Mesendoderm (in vitro differentiated cells): ENCODE measurements at regions not wholly inside any gene's neighbourhood (a gene's known extent, or its start where the extent isn't known, plus 50 kb on each side); places are given as distances from the start of the nearest gene placed in this dataset.

Experiments used
- DNase-seq: peaks from one replicate; pipeline ENCODE4 v3.0.0; 2013
- H2AK5ac ChIP-seq: 2 replicates; pipeline ENCODE4 v1.6.1; 2013; ENCODE audit warnings: low read length, inconsistent platforms
- H2BK120ac ChIP-seq: 2 replicates; pipeline ENCODE4 v1.6.1; 2013; ENCODE audit warnings: low read depth, mild to moderate bottlenecking, low read length, moderate library complexity, mixed read lengths
- H2BK15ac ChIP-seq: replicated peaks from 2 replicates; pipeline ENCODE4 v1.6.1; 2013; ENCODE audit warnings: low read depth, mild to moderate bottlenecking, moderate library complexity
- H2BK5ac ChIP-seq: 2 replicates; pipeline ENCODE4 v1.6.1; 2013; ENCODE audit warnings: low read length, inconsistent platforms
- H3K18ac ChIP-seq: 2 replicates; pipeline ENCODE4 v1.6.1; 2013; ENCODE audit warnings: mild to moderate bottlenecking, low read length, mixed read lengths
- H3K23ac ChIP-seq: one replicate; pipeline ENCODE4 v1.6.1; 2013; ENCODE audit warnings: low read length
- H3K27ac ChIP-seq: 2 replicates; pipeline ENCODE4 v1.5.1; 2013; ENCODE audit warnings: low read depth, mild to moderate bottlenecking, inconsistent platforms, low read length, moderate library complexity
- H3K27me3 ChIP-seq: 2 replicates; pipeline ENCODE4 v1.6.1; 2013; ENCODE audit warnings: low read length, control low read depth, mild to moderate bottlenecking, inconsistent platforms; ENCODE audit not compliant: insufficient read depth, poor library complexity
- H3K36me3 ChIP-seq: 2 replicates; pipeline ENCODE4 v1.6.1; 2013; ENCODE audit warnings: low read length, inconsistent platforms; ENCODE audit not compliant: control insufficient read depth, insufficient read depth
- H3K4ac ChIP-seq: one replicate; pipeline ENCODE4 v1.6.1; 2013; ENCODE audit warnings: low read depth, mild to moderate bottlenecking, low read length, moderate library complexity
- H3K4me1 ChIP-seq: 2 replicates; pipeline ENCODE4 v1.6.1; 2013; ENCODE audit warnings: low read depth, low read length, inconsistent platforms; ENCODE audit not compliant: control insufficient read depth
- H3K4me2 ChIP-seq: 2 replicates; pipeline ENCODE4 v1.6.1; 2013; ENCODE audit warnings: low read length
- H3K4me3 ChIP-seq: 2 replicates; pipeline ENCODE4 v1.5.1; 2013; ENCODE audit warnings: mild to moderate bottlenecking, low read length
- H3K56ac ChIP-seq: one replicate; pipeline ENCODE4 v1.6.1; 2013; ENCODE audit warnings: low read length
- H3K79me1 ChIP-seq: 2 replicates; pipeline ENCODE4 v1.6.1; 2013; ENCODE audit warnings: low read length, inconsistent platforms
- H3K79me2 ChIP-seq: 2 replicates; pipeline ENCODE4 v1.6.1; 2013; ENCODE audit warnings: mild to moderate bottlenecking, low read length; ENCODE audit not compliant: control insufficient read depth, insufficient read depth
- H3K9ac ChIP-seq: 2 replicates; pipeline ENCODE4 v1.6.1; 2013; ENCODE audit warnings: low read length, inconsistent platforms
- H4K5ac ChIP-seq: one replicate; pipeline ENCODE4 v1.6.1; 2013; ENCODE audit warnings: low read length
- H4K8ac ChIP-seq: one replicate; pipeline ENCODE4 v1.6.1; 2013; ENCODE audit warnings: low read depth, mild to moderate bottlenecking, control low read depth, low read length, moderate library complexity
- WGBS: extraction: QIAGEN DNeasy Blood & Tissue Kit; methylation state at CpG from one replicate; pipeline ENCODE4 v1.1.7; 2013; ENCODE audit warnings: low lambda C conversion rate, missing lambda C conversion rate; ENCODE audit not compliant: insufficient coverage; ENCODE audit errors: extremely low coverage; 5-methylcytosine and 5-hydroxymethylcytosine counted together

DNA sequence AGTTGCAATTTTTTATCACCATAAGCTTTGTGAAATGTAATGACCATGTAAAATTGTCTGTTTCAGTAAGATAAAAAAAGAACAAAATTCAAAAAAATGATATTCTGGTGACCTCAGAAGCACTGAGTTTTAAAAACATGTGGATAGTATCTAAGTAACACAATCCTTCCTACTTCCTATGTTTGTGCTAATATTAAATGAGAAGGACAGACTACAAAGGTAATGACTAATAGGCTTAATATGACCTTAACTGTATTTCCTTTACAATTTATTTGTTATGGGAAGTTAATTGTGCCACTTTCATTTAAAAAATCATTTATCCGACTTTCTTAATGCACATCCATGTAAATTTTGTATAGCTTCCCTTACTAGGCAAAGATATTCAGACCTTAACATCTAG lies 1030.4 kb upstream of the ATXN8OS start:
- H2BK15ac ChIP-seq, result no peak overlapping the region
- H3K56ac ChIP-seq, result no peak overlapping the region
- H3K4me2 ChIP-seq, result no peak overlapping the region
- H3K18ac ChIP-seq, result no peak overlapping the region
- H3K4me3 ChIP-seq, result no peak overlapping the region
- WGBS, result no CpG with 5 or more reads among the region's 1 CpG
- H4K5ac ChIP-seq, result no peak overlapping the region
- no peak overlapping the region for H2AK5ac ChIP-seq
- no peak overlapping the region for H3K23ac ChIP-seq
- no peaks in the 10 kb centered on the region for H3K36me3 ChIP-seq
- H3K27ac ChIP-seq, result no peak overlapping the region
- H2BK120ac ChIP-seq, result no peak overlapping the region
- H3K79me1 ChIP-seq, result no peaks in the 10 kb centered on the region
- H3K79me2 ChIP-seq, result no peaks in the 10 kb centered on the region
- H3K4me1 ChIP-seq, result no peaks in the 10 kb centered on the region
- no peak overlapping the region for H3K9ac ChIP-seq
- no peak overlapping the region for H2BK5ac ChIP-seq
- H3K4ac ChIP-seq, result no peak overlapping the region
- no peak overlapping the region for H4K8ac ChIP-seq
- no peak for DNase-seq
- no peaks in the 10 kb centered on the region for H3K27me3 ChIP-seq

DNA sequence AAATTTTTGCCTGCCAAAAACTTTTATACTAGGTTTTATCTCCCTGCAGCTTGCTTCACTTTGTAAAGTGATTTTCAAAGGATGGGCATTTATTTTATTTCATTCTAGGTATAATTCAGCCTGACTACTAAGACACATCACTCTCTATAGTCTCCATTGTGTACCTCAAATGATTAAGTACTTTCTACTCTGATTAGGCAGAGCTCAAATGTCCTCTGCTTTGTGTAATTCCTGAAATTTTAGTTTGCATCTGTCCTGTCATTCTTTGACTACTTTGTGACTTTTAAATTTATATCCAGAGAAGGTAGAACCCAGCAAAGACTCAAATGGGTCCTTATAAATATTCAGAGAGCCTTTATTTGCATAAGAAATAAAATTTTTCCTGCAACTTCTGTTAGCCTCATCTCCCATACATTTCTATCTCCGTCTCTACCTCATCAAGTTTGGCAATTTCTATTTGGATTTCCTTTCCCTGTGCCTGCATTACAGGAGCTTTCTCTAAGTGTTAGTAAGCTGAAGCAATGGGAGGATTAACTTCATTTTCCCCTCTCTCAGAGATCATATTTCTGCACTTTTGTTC lies 1038.0 kb upstream of the ATXN8OS start:
- no peak overlapping the region for H2AK5ac ChIP-seq
- no peaks in the 10 kb centered on the region for H3K79me2 ChIP-seq
- no peak overlapping the region for H2BK15ac ChIP-seq
- no peaks in the 10 kb centered on the region for H3K27me3 ChIP-seq
- no peak overlapping the region for H3K4me2 ChIP-seq
- H2BK5ac ChIP-seq, result no peak overlapping the region
- DNase-seq, result no peak
- no peak overlapping the region for H3K4me3 ChIP-seq
- no peaks in the 10 kb centered on the region for H3K36me3 ChIP-seq
- H4K8ac ChIP-seq, result no peak overlapping the region
- no peak overlapping the region for H3K56ac ChIP-seq
- no peak overlapping the region for H3K18ac ChIP-seq
- H2BK120ac ChIP-seq, result no peak overlapping the region
- no peak overlapping the region for H3K4ac ChIP-seq
- no peaks in the 10 kb centered on the region for H3K79me1 ChIP-seq
- no peak overlapping the region for H4K5ac ChIP-seq
- WGBS, result no CpG with 5 or more reads among the region's 1 CpG
- no peaks in the 10 kb centered on the region for H3K4me1 ChIP-seq
- no peak overlapping the region for H3K9ac ChIP-seq
- no peak overlapping the region for H3K27ac ChIP-seq
- no peak overlapping the region for H3K23ac ChIP-seq

GRCh38 chr13:69050696-69051095 lies 1056.9 kb upstream of the ATXN8OS start:
- H3K4ac ChIP-seq, result no peak overlapping the region
- no peak overlapping the region for H4K8ac ChIP-seq
- H3K79me1 ChIP-seq, result no peaks in the 10 kb centered on the region
- no peaks in the 10 kb centered on the region for H3K4me1 ChIP-seq
- H3K36me3 ChIP-seq, result no peaks in the 10 kb centered on the region
- WGBS, result no CpG with 5 or more reads among the region's 1 CpG
- H3K56ac ChIP-seq, result no peak overlapping the region
- no peaks in the 10 kb centered on the region for H3K79me2 ChIP-seq
- no peak overlapping the region for H3K4me2 ChIP-seq
- H4K5ac ChIP-seq, result no peak overlapping the region
- no peak overlapping the region for H2BK15ac ChIP-seq
- no peak overlapping the region for H3K27ac ChIP-seq
- DNase-seq, result no peak
- no peak overlapping the region for H2AK5ac ChIP-seq
- H3K23ac ChIP-seq, result no peak overlapping the region
- H3K18ac ChIP-seq, result no peak overlapping the region
- no peaks in the 10 kb centered on the region for H3K27me3 ChIP-seq
- H2BK120ac ChIP-seq, result no peak overlapping the region
- no peak overlapping the region for H3K9ac ChIP-seq
- no peak overlapping the region for H3K4me3 ChIP-seq
- H2BK5ac ChIP-seq, result no peak overlapping the region

GRCh38 chr13:69044629-69045028 lies 1063.0 kb upstream of the ATXN8OS start:
- Histone ChIP-seq H3K4me1 (no peaks in the 10 kb centered on the region), H3K4me2 (no peak overlapping the region), H4K5ac (no peak overlapping the region), H2BK15ac (no peak overlapping the region), H3K9ac (no peak overlapping the region), H2AK5ac (no peak overlapping the region), H3K36me3 (no peaks in the 10 kb centered on the region), H3K4ac (no peak overlapping the region), H2BK120ac (no peak overlapping the region), H3K23ac (no peak overlapping the region), H3K27ac (no peak overlapping the region), H4K8ac (no peak overlapping the region), H3K79me1 (no peaks in the 10 kb centered on the region), H3K27me3 (no peaks in the 10 kb centered on the region), H2BK5ac (no peak overlapping the region), H3K56ac (no peak overlapping the region), H3K18ac (no peak overlapping the region), H3K4me3 (no peak overlapping the region), H3K79me2 (no peaks in the 10 kb centered on the region)
- DNase-seq, result no peak
- WGBS, result no CpG with 5 or more reads among the region's 9 CpGs

DNA sequence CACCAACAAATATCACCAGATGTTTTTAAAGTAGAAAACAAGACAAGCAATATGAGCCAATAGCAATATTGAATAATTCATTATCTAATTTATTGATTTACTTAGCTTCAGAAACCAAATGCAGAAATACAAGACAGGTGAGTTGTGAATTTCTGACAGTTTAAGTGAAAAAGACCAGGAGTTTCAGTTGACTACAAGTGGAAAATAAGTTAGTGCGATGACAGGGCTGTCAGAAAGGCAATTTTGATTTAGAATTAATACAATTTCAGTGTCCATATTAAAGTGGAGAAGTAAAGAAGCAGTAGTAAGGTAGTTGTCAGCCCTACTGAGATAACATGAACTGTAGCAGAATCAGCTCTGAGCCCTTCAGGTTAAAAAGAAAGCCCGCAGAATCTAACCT lies 1066.7 kb upstream of the ATXN8OS start:
- Histone ChIP-seq H3K4ac (no peak overlapping the region), H2BK120ac (no peak overlapping the region), H3K27ac (no peak overlapping the region), H3K18ac (no peak overlapping the region), H4K5ac (no peak overlapping the region), H3K56ac (no peak overlapping the region), H2BK15ac (no peak overlapping the region), H2AK5ac (no peak overlapping the region), H3K9ac (no peak overlapping the region), H3K79me2 (no peaks in the 10 kb centered on the region), H3K4me1 (no peaks in the 10 kb centered on the region), H3K36me3 (no peaks in the 10 kb centered on the region), H3K4me3 (no peak overlapping the region), H3K27me3 (no peaks in the 10 kb centered on the region), H2BK5ac (no peak overlapping the region), H3K23ac (no peak overlapping the region), H3K4me2 (no peak overlapping the region), H3K79me1 (no peaks in the 10 kb centered on the region), H4K8ac (no peak overlapping the region)
- no CpG with 5 or more reads among the region's 2 CpGs for WGBS
- no peak for DNase-seq

GRCh38 chr13:69035771-69036170 lies 1071.9 kb upstream of the ATXN8OS start:
- H3K79me1 ChIP-seq, result no peaks in the 10 kb centered on the region
- no peak overlapping the region for H3K4me2 ChIP-seq
- no peak overlapping the region for H3K27ac ChIP-seq
- H2AK5ac ChIP-seq, result no peak overlapping the region
- H2BK15ac ChIP-seq, result no peak overlapping the region
- 96% methylated on average over 2 of the region's 3 CpGs for WGBS
- no peak overlapping the region for H3K18ac ChIP-seq
- H3K9ac ChIP-seq, result no peak overlapping the region
- H3K4ac ChIP-seq, result no peak overlapping the region
- H3K36me3 ChIP-seq, result no peaks in the 10 kb centered on the region
- H3K23ac ChIP-seq, result no peak overlapping the region
- H4K8ac ChIP-seq, result no peak overlapping the region
- no peak overlapping the region for H3K56ac ChIP-seq
- no peaks in the 10 kb centered on the region for H3K79me2 ChIP-seq
- H3K27me3 ChIP-seq, result no peaks in the 10 kb centered on the region
- no peak overlapping the region for H2BK5ac ChIP-seq
- DNase-seq, result no peak
- H2BK120ac ChIP-seq, result no peak overlapping the region
- no peak overlapping the region for H4K5ac ChIP-seq
- no peak overlapping the region for H3K4me3 ChIP-seq
- H3K4me1 ChIP-seq, result no peaks in the 10 kb centered on the region
